GM12878 (cell line): ENCODE measurements at regions not wholly inside any gene's neighbourhood (a gene's known extent, or its start where the extent isn't known, plus 50 kb on each side); places are given as distances from the start of the nearest gene placed in this dataset.

Experiments used
- ATAC-seq: fragments of 200-7000 bp; cut with Tn5 transposase; 3 replicates; pipeline ENCODE4 v1.9.1; 2020; ENCODE audit warnings: mild to moderate bottlenecking, moderate library complexity
- BruUV-seq: library from RNA; stranded (reverse); fragments of 400-500 nt; replicated peaks from 2 replicates; lab custom pipeline; 2021; lab: Mats Ljungman, UMichigan
- CTCF ChIA-PET: fragments of 300-600 bp; sonication (Branson Sonifier 250); formaldehyde crosslinking; extraction: SDS; loops from one replicate; lab custom pipeline; 2021; ENCODE audit warnings: inconsistent platforms; lab: Yijun Ruan, JAX
- POLR2A ChIA-PET: fragments of 350-600 bp; formaldehyde crosslinking; extraction: SDS; loops from one replicate; lab custom pipeline; 2021; ENCODE audit warnings: inconsistent platforms; lab: Charles Lee
- RAD21 ChIA-PET: fragments of 300-600 bp; sonication (Branson Sonifier 250); formaldehyde crosslinking; loops from one replicate; lab custom pipeline; 2023; ENCODE audit warnings: antibody characterized with exemption; ENCODE audit not compliant: unreplicated experiment; lab: Charles Lee
- SMC1A ChIA-PET: fragments of 300-600 bp; sonication (Branson Sonifier 250); formaldehyde crosslinking; loops from one replicate; lab custom pipeline; 2023; ENCODE audit not compliant: unreplicated experiment, uncharacterized antibody; lab: Charles Lee
- DNase-seq: peaks from one replicate; pipeline ENCODE4 v3.0.0-alpha.2; 2011; ENCODE audit warnings: low read depth, low spot score
- FAIRE-seq: peaks from 3 replicates; lab custom pipeline; 2011; peaks lifted over from hg19 to GRCh38; lab: Jason Lieb, UNC
- H2AFZ ChIP-seq: 2 replicates; pipeline ENCODE4 v1.6.0; 2011; ENCODE audit warnings: low read depth, low read length, control low read depth; ENCODE audit not compliant: control insufficient read depth
- H3K27ac ChIP-seq: 2 replicates; pipeline ENCODE4 v1.5.1; 2011; ENCODE audit warnings: control low read depth; ENCODE audit not compliant: control insufficient read depth, insufficient read depth
- H3K27me3 ChIP-seq, 2 experiments: replicated peaks in 1 of 2; 2 replicates each; pipeline versions ENCODE4 v1.6.0 to v1.6.1; 2011; ENCODE audit warnings: low read length in 1 of 2; ENCODE audit not compliant: control insufficient read depth in 2 of 2, insufficient read depth in 2 of 2
- H3K36me3 ChIP-seq, 2 experiments: 2 replicates each; pipeline ENCODE4 v1.5.1; 2011; ENCODE audit warnings: low read length in 1 of 2; ENCODE audit not compliant: control insufficient read depth in 2 of 2, insufficient read depth in 2 of 2
- H3K4me1 ChIP-seq: 2 replicates; pipeline ENCODE4 v1.6.1; 2011; ENCODE audit warnings: mild to moderate bottlenecking, low read length, moderate library complexity, mixed read lengths; ENCODE audit not compliant: control insufficient read depth, insufficient read depth
- H3K4me2 ChIP-seq: 2 replicates; pipeline ENCODE4 v1.6.0; 2011; ENCODE audit warnings: control low read depth; ENCODE audit not compliant: control insufficient read depth, insufficient read depth
- H3K4me3 ChIP-seq: fragments of 200-600 bp; sonication (generic); 2 replicates; pipeline ENCODE4 v1.5.1; 2016
- H3K79me2 ChIP-seq: 2 replicates; pipeline ENCODE4 v1.6.0; 2011; ENCODE audit warnings: low read length; ENCODE audit not compliant: control insufficient read depth, insufficient read depth
- H3K9ac ChIP-seq: 2 replicates; pipeline ENCODE4 v1.8.0; 2011; ENCODE audit warnings: low read length, control low read depth, mixed read lengths; ENCODE audit not compliant: control insufficient read depth, insufficient read depth
- H3K9me3 ChIP-seq: replicated peaks from 3 replicates; pipeline ENCODE4 v1.5.1; 2011; ENCODE audit warnings: mild to moderate bottlenecking, low read length; ENCODE audit not compliant: control insufficient read depth, insufficient read depth
- H4K20me1 ChIP-seq: 2 replicates; pipeline ENCODE4 v1.6.0; 2011; ENCODE audit not compliant: control insufficient read depth, insufficient read depth
- EP300 ChIP-seq, 2 experiments: fragments of 150-350 bp in 1 of 2; IDR thresholded peaks; 2 replicates each; pipeline ENCODE4 v1.6.1; 2011 to 2012; ENCODE audit warnings: low read depth in 2 of 2, low read length in 2 of 2, borderline replicate concordance in 1 of 2, improper control_type of control experiment in 1 of 2, inconsistent platforms in 1 of 2; ENCODE audit not compliant: control insufficient read depth in 1 of 2
- ETV6 ChIP-seq, 2 experiments: fragments of 450-650 bp in 1 of 2; IDR thresholded peaks in 1 of 2; conservative IDR thresholded peaks in 1 of 2; 2 replicates each; pipeline ENCODE4 v1.6.1; 2014; ENCODE audit warnings: antibody characterized with exemption in 1 of 2, borderline replicate concordance in 1 of 2, low read depth in 1 of 2, mild to moderate bottlenecking in 1 of 2, moderate library complexity in 1 of 2
- NBN ChIP-seq: fragments of 450-650 bp; IDR thresholded peaks from 2 replicates; pipeline ENCODE4 v1.6.1; 2016
- NR2F1 ChIP-seq: fragments of 450-650 bp; conservative IDR thresholded peaks from 2 replicates; pipeline ENCODE4 v1.6.1; 2017; ENCODE audit warnings: mild to moderate bottlenecking
- SIN3A ChIP-seq: IDR thresholded peaks from 2 replicates; pipeline ENCODE4 v1.6.1; 2012; ENCODE audit warnings: low read depth, low read length, improper control_type of control experiment
- SUPT20H ChIP-seq: IDR thresholded peaks from 2 replicates; pipeline ENCODE4 v1.6.1; 2011; ENCODE audit warnings: low read depth, mild to moderate bottlenecking, low read length, moderate library complexity, borderline replicate concordance; ENCODE audit not compliant: control insufficient read depth
- SUZ12 ChIP-seq: fragments of 200-600 bp; sonication (generic); IDR thresholded peaks from one replicate; pipeline ENCODE4 v1.6.1; 2018; ENCODE audit warnings: antibody characterized with exemption, mild to moderate bottlenecking; ENCODE audit not compliant: unreplicated experiment
- USF1 ChIP-seq: IDR thresholded peaks from 2 replicates; pipeline ENCODE4 v1.6.1; 2011; ENCODE audit warnings: borderline replicate concordance, low read depth, mild to moderate bottlenecking, moderate library complexity, mixed read lengths, low read length; ENCODE audit not compliant: insufficient read depth; ENCODE audit errors: extremely low read length
- WGBS: methylation state at CpG from one replicate; pipeline ENCODE4 v1.1.6; 2016; ENCODE audit warnings: low lambda C conversion rate; ENCODE audit not compliant: insufficient replicate concordance, insufficient coverage; ENCODE audit errors: missing lambda C conversion rate; 5-methylcytosine and 5-hydroxymethylcytosine counted together
- in situ Hi-C: fragments of 300-500 bp; cut with MboI; formaldehyde crosslinking; loops from 9 replicates; pipeline ENCODE4 v1.14.3; 2018; ENCODE audit warnings: mixed read lengths
- intact Hi-C: fragments of 100-400 bp; cut with micrococcal nuclease; formaldehyde crosslinking; loops from one replicate; pipeline ENCODE4 v1.14.2; 2022; ENCODE audit not compliant: unreplicated experiment

- no peak overlapping the region for H2AFZ ChIP-seq
- H3K9me3 ChIP-seq = no peaks in the 10 kb centered on the region
- intact Hi-C loops = no loop called here
- H3K4me1 ChIP-seq = no peaks in the 10 kb centered on the region
- H3K4me3 ChIP-seq = no peak overlapping the region
- H3K36me3 ChIP-seq = no peaks in the 10 kb centered on the region
- no peaks in the 10 kb centered on the region for H4K20me1 ChIP-seq
- no peak for DNase-seq
- ChIA-PET CTCF (no interaction called here), POLR2A (no interaction called here), SMC1A (no interaction called here), RAD21 (no interaction called here)
- H3K27me3 ChIP-seq = no peaks in the 10 kb centered on the region; a peak in 1 of 4 replicates
- no peaks in the 10 kb centered on the region for H3K79me2 ChIP-seq
- 35% methylated on average over 11 of the region's 11 CpGs for WGBS
- no peak for ATAC-seq
- H3K9ac ChIP-seq = no peak overlapping the region
- in situ Hi-C loops = no loop called here
- no peak overlapping the region for H3K27ac ChIP-seq
- no peak for FAIRE-seq
- H3K4me2 ChIP-seq = no peak overlapping the region
- TF ChIP-seq SUPT20H (no peak), NBN (no peak), SIN3A (no peak), NR2F1 (no peak), EP300 (IDR thresholded peaks at IDR 0.05; ENCODE audit: borderline replicate concordance in 1 of 2, control insufficient read depth in 1 of 2, low read depth in 2 of 2, low read length in 2 of 2) (no peak), ETV6 (conservative IDR thresholded peaks at IDR 0.05 in 1 of 2, IDR thresholded peaks at IDR 0.05 in 1 of 2; ENCODE audit: borderline replicate concordance in 1 of 2, low read depth in 1 of 2) (no peak), SUZ12 (no peak), USF1 (no peak)
- TF ChIP-seq, all 136 proteins: peak for 0
- BruUV-seq = no TSS peak
Observed at GRCh38 chr22:27558658-27559371, 242.7 kb downstream of the MN1 start.
